ENCODE measurements at regions not wholly inside any gene's neighbourhood (a gene's known extent, or its start where the extent isn't known, plus 50 kb on each side); places are given as distances from the start of the nearest gene placed in this dataset.

- no peak for DNase-seq
- Histone ChIP-seq H3K4me1 (ENCODE audit: control insufficient read depth, insufficient read depth, low read length, poor library complexity, severe bottlenecking) (no peaks in the 10 kb centered on the region), H3K9me3 (ENCODE audit: control insufficient read depth, low read length) (no peaks in the 10 kb centered on the region), H3K27me3 (replicated peaks; ENCODE audit: control insufficient read depth, insufficient read depth, low read length, poor library complexity, severe bottlenecking) (no peaks in the 10 kb centered on the region), H3K36me3 (ENCODE audit: control insufficient read depth, insufficient read depth, low read length) (no peaks in the 10 kb centered on the region), H3K4me3 (ENCODE audit: insufficient read depth, low read depth, low read length, poor library complexity, severe bottlenecking) (no peak overlapping the region), H3K27ac (ENCODE audit: insufficient read depth, low read length, poor library complexity, severe bottlenecking) (no peak overlapping the region)
These were observed 92.5 kb downstream of the KCNF1 start for GRCh38 chr2:11004199-11004598.

- DNase-seq: no peak
- Histone ChIP-seq H3K4me1 (ENCODE audit: control insufficient read depth, insufficient read depth, low read length, poor library complexity, severe bottlenecking) (no peaks in the 10 kb centered on the region), H3K27me3 (replicated peaks; ENCODE audit: control insufficient read depth, insufficient read depth, low read length, poor library complexity, severe bottlenecking) (no peaks in the 10 kb centered on the region)
These were observed 93.3 kb downstream of the KCNF1 start for GRCh38 chr2:11005032-11005431.

GRCh38 chr2:11006191-11006590 lies 94.5 kb downstream of the KCNF1 start:
- H3K27ac ChIP-seq (ENCODE audit: insufficient read depth, low read length, poor library complexity, severe bottlenecking): no peak overlapping the region
- H3K9me3 ChIP-seq (ENCODE audit: control insufficient read depth, low read length): no peaks in the 10 kb centered on the region
- no peaks in the 10 kb centered on the region for H3K27me3 ChIP-seq (replicated peaks; ENCODE audit: control insufficient read depth, insufficient read depth, low read length, poor library complexity, severe bottlenecking)
- H3K36me3 ChIP-seq (ENCODE audit: control insufficient read depth, insufficient read depth, low read length): no peaks in the 10 kb centered on the region
- no peaks in the 10 kb centered on the region for H3K4me1 ChIP-seq (ENCODE audit: control insufficient read depth, insufficient read depth, low read length, poor library complexity, severe bottlenecking)
- no peak for DNase-seq
- H3K4me3 ChIP-seq (ENCODE audit: insufficient read depth, low read depth, low read length, poor library complexity, severe bottlenecking): no peak overlapping the region

More at GRCh38 chr2:11005032-11005431, 93.3 kb downstream of the KCNF1 start:
- Histone ChIP-seq H3K4me3 (ENCODE audit: insufficient read depth, low read depth, low read length, poor library complexity, severe bottlenecking) (no peak overlapping the region), H3K9me3 (ENCODE audit: control insufficient read depth, low read length) (no peaks in the 10 kb centered on the region), H3K27ac (ENCODE audit: insufficient read depth, low read length, poor library complexity, severe bottlenecking) (no peak overlapping the region), H3K36me3 (ENCODE audit: control insufficient read depth, insufficient read depth, low read length) (no peaks in the 10 kb centered on the region)

GRCh38 chr2:11007331-11008264 lies 95.9 kb downstream of the KCNF1 start:
- no peaks in the 10 kb centered on the region for H3K27me3 ChIP-seq (replicated peaks; ENCODE audit: control insufficient read depth, insufficient read depth, low read length, poor library complexity, severe bottlenecking)
- no peak for DNase-seq
- H3K4me3 ChIP-seq (ENCODE audit: insufficient read depth, low read depth, low read length, poor library complexity, severe bottlenecking): no peak overlapping the region
- H3K4me1 ChIP-seq (ENCODE audit: control insufficient read depth, insufficient read depth, low read length, poor library complexity, severe bottlenecking): no peaks in the 10 kb centered on the region
- no peak overlapping the region for H3K27ac ChIP-seq (ENCODE audit: insufficient read depth, low read length, poor library complexity, severe bottlenecking)
- no peaks in the 10 kb centered on the region for H3K9me3 ChIP-seq (ENCODE audit: control insufficient read depth, low read length)
- H3K36me3 ChIP-seq (ENCODE audit: control insufficient read depth, insufficient read depth, low read length): no peaks in the 10 kb centered on the region

- Histone ChIP-seq H3K27ac (ENCODE audit: insufficient read depth, low read length, poor library complexity, severe bottlenecking) (no peak overlapping the region), H3K27me3 (replicated peaks; ENCODE audit: control insufficient read depth, insufficient read depth, low read length, poor library complexity, severe bottlenecking) (no peaks in the 10 kb centered on the region), H3K9me3 (ENCODE audit: control insufficient read depth, low read length) (no peaks in the 10 kb centered on the region), H3K36me3 (ENCODE audit: control insufficient read depth, insufficient read depth, low read length) (no peaks in the 10 kb centered on the region), H3K4me1 (ENCODE audit: control insufficient read depth, insufficient read depth, low read length, poor library complexity, severe bottlenecking) (no peaks in the 10 kb centered on the region), H3K4me3 (ENCODE audit: insufficient read depth, low read depth, low read length, poor library complexity, severe bottlenecking) (no peak overlapping the region)
- DNase-seq: no peak
These were observed 97.0 kb downstream of the KCNF1 start for GRCh38 chr2:11008773-11009172.

- Histone ChIP-seq H3K9me3 (ENCODE audit: control insufficient read depth, low read length) (no peaks in the 10 kb centered on the region), H3K27me3 (replicated peaks; ENCODE audit: control insufficient read depth, insufficient read depth, low read length, poor library complexity, severe bottlenecking) (no peaks in the 10 kb centered on the region), H3K36me3 (ENCODE audit: control insufficient read depth, insufficient read depth, low read length) (no peaks in the 10 kb centered on the region), H3K4me3 (ENCODE audit: insufficient read depth, low read depth, low read length, poor library complexity, severe bottlenecking) (no peak overlapping the region), H3K27ac (ENCODE audit: insufficient read depth, low read length, poor library complexity, severe bottlenecking) (no peak overlapping the region), H3K4me1 (ENCODE audit: control insufficient read depth, insufficient read depth, low read length, poor library complexity, severe bottlenecking) (no peaks in the 10 kb centered on the region)
- no peak for DNase-seq
These were observed 97.4 kb downstream of the KCNF1 start for GRCh38 chr2:11009176-11009575.

- Histone ChIP-seq H3K27me3 (replicated peaks; ENCODE audit: control insufficient read depth, insufficient read depth, low read length, poor library complexity, severe bottlenecking) (no peaks in the 10 kb centered on the region), H3K9me3 (ENCODE audit: control insufficient read depth, low read length) (no peaks in the 10 kb centered on the region), H3K36me3 (ENCODE audit: control insufficient read depth, insufficient read depth, low read length) (no peaks in the 10 kb centered on the region), H3K4me3 (ENCODE audit: insufficient read depth, low read depth, low read length, poor library complexity, severe bottlenecking) (no peak overlapping the region), H3K27ac (ENCODE audit: insufficient read depth, low read length, poor library complexity, severe bottlenecking) (no peak overlapping the region), H3K4me1 (ENCODE audit: control insufficient read depth, insufficient read depth, low read length, poor library complexity, severe bottlenecking) (no peaks in the 10 kb centered on the region)
- no peak for DNase-seq
These were observed 98.2 kb downstream of the KCNF1 start for GRCh38 chr2:11009891-11010290.

GRCh38 chr2:11011359-11011758 lies 99.6 kb downstream of the KCNF1 start:
- Histone ChIP-seq H3K4me1 (ENCODE audit: control insufficient read depth, insufficient read depth, low read length, poor library complexity, severe bottlenecking) (no peaks in the 10 kb centered on the region), H3K36me3 (ENCODE audit: control insufficient read depth, insufficient read depth, low read length) (no peaks in the 10 kb centered on the region), H3K27ac (ENCODE audit: insufficient read depth, low read length, poor library complexity, severe bottlenecking) (no peak overlapping the region), H3K4me3 (ENCODE audit: insufficient read depth, low read depth, low read length, poor library complexity, severe bottlenecking) (no peak overlapping the region), H3K9me3 (ENCODE audit: control insufficient read depth, low read length) (no peaks in the 10 kb centered on the region), H3K27me3 (replicated peaks; ENCODE audit: control insufficient read depth, insufficient read depth, low read length, poor library complexity, severe bottlenecking) (no peaks in the 10 kb centered on the region)
- DNase-seq: no peak

GRCh38 chr2:11012131-11012693 lies 100.5 kb downstream of the KCNF1 start:
- no peaks in the 10 kb centered on the region for H3K36me3 ChIP-seq (ENCODE audit: control insufficient read depth, insufficient read depth, low read length)
- H3K9me3 ChIP-seq (ENCODE audit: control insufficient read depth, low read length): no peaks in the 10 kb centered on the region
- DNase-seq: no peak
- peaks cover 5% of the 10 kb centered on the region for H3K27me3 ChIP-seq (replicated peaks; ENCODE audit: control insufficient read depth, insufficient read depth, low read length, poor library complexity, severe bottlenecking)
- no peak overlapping the region for H3K27ac ChIP-seq (ENCODE audit: insufficient read depth, low read length, poor library complexity, severe bottlenecking)
- H3K4me3 ChIP-seq (ENCODE audit: insufficient read depth, low read depth, low read length, poor library complexity, severe bottlenecking): no peak overlapping the region
- no peaks in the 10 kb centered on the region for H3K4me1 ChIP-seq (ENCODE audit: control insufficient read depth, insufficient read depth, low read length, poor library complexity, severe bottlenecking)

GRCh38 chr2:11013196-11013595 lies 101.5 kb downstream of the KCNF1 start:
- Histone ChIP-seq H3K27me3 (replicated peaks; ENCODE audit: control insufficient read depth, insufficient read depth, low read length, poor library complexity, severe bottlenecking) (peaks cover 5% of the 10 kb centered on the region), H3K36me3 (ENCODE audit: control insufficient read depth, insufficient read depth, low read length) (no peaks in the 10 kb centered on the region), H3K9me3 (ENCODE audit: control insufficient read depth, low read length) (no peaks in the 10 kb centered on the region), H3K4me3 (ENCODE audit: insufficient read depth, low read depth, low read length, poor library complexity, severe bottlenecking) (no peak overlapping the region), H3K4me1 (ENCODE audit: control insufficient read depth, insufficient read depth, low read length, poor library complexity, severe bottlenecking) (no peaks in the 10 kb centered on the region), H3K27ac (ENCODE audit: insufficient read depth, low read length, poor library complexity, severe bottlenecking) (no peak overlapping the region)
- DNase-seq: no peak

Measured in effector memory CD4-positive, alpha-beta T cell (primary cell).